HG03521 (cell line): ENCODE measurements at regions not wholly inside any gene's neighbourhood (a gene's known extent, or its start where the extent isn't known, plus 50 kb on each side); places are given as distances from the start of the nearest gene placed in this dataset.

Experiments
- ATAC-seq: cut with Tn5 transposase; IDR thresholded peaks from one replicate; pipeline ENCODE4 v1.9.1; 2021; ENCODE audit warnings: mild to moderate bottlenecking, moderate library complexity; ENCODE audit not compliant: unreplicated experiment

DNA sequence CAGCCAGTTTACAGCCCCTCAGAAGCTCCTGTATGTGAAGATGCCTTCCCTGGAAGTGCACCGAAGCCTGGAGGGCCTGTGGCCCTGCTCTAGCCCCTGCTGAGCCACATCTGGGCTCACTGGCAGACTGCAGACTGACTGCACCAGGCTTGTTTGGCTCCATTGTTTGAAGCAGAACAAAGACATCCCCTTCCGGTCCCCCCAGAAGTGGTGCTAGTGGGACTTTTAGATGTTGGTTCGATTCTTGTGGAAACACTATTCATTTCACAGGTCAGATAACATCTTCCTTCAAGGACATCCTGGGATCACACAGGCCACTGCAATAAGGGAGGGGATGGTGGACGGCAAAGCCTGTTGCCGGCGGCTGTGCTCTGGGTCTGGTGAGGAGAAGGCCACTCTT is 57.8 kb upstream of the CBLN2 start:
- no peak for ATAC-seq

DNA sequence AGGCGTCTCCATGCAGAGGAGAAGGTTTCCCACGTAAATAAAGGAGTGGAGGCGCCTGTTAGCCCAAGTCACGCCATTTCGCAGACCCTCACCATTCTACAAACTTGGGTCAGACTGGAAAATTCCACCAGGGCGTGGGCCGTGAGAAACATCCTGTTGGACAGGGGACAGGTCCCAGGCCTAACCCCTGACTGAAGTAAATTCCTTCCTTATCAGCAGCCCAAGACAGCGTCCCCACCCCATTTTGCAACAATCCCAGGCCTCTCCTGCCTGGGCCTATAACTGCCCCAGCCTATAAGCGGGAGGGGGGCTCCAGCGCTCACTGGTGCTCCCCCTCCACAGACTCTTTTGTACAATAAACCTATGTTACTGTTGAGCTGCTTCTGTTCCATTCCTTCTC is 57.3 kb upstream of the CBLN2 start:
- ATAC-seq = no peak
